Spleen (tissue), 11 donors: ENCODE measurements at regions not wholly inside any gene's neighbourhood (a gene's known extent, or its start where the extent isn't known, plus 50 kb on each side); places are given as distances from the start of the nearest gene placed in this dataset.

Experiments
- DNase-seq: peaks from one replicate; pipeline ENCODE4 v3.0.0-alpha.2; 2020
- H3K27ac ChIP-seq, 8 donors: fragments of 200-600 bp; sonication (generic) in 7 of 8; 1 replicate in 4 of 8; 2 replicates in 4 of 8; pipeline versions ENCODE4 v1.5.0 to v1.8.0; 2016 to 2021; ENCODE audit warnings: inconsistent platforms in 4 of 8, mild to moderate bottlenecking in 4 of 8, moderate library complexity in 1 of 8
- H3K27me3 ChIP-seq, 7 donors: fragments of 200-600 bp; sonication (generic) in 6 of 7; replicated peaks in 1 of 7; 1 replicate in 4 of 7; 2 replicates in 3 of 7; pipeline versions ENCODE4 v1.5.0 to v1.8.0; 2016 to 2021; ENCODE audit warnings: inconsistent platforms in 3 of 7, mild to moderate bottlenecking in 1 of 7
- H3K36me3 ChIP-seq, 6 donors: fragments of 200-600 bp; sonication (generic) in 5 of 6; 1 replicate in 4 of 6; 2 replicates in 2 of 6; pipeline versions ENCODE4 v1.5.0 to v1.8.0; 2016 to 2021; ENCODE audit warnings: inconsistent platforms in 2 of 6
- H3K4me1 ChIP-seq, 6 donors: fragments of 200-600 bp; sonication (generic) in 5 of 6; 1 replicate in 3 of 6; 2 replicates in 3 of 6; pipeline versions ENCODE4 v1.5.0 to v1.8.0; 2016 to 2021; ENCODE audit warnings: inconsistent platforms in 3 of 6
- H3K4me3 ChIP-seq, 8 donors: fragments of 200-600 bp; sonication (generic) in 7 of 8; 1 replicate in 4 of 8; 2 replicates in 4 of 8; pipeline versions ENCODE4 v1.5.0 to v1.8.0; 2016 to 2021; ENCODE audit warnings: inconsistent platforms in 4 of 8, mild to moderate bottlenecking in 4 of 8, moderate library complexity in 2 of 8
- H3K9me3 ChIP-seq, 8 donors: fragments of 200-600 bp; sonication (generic) in 7 of 8; 1 replicate in 4 of 8; 2 replicates in 4 of 8; pipeline versions ENCODE4 v1.5.0 to v1.8.0; 2016 to 2021; ENCODE audit warnings: inconsistent platforms in 4 of 8
- POLR2A ChIP-seq, 3 donors: fragments of 450-650 bp; IDR thresholded peaks; one replicate each; pipeline ENCODE4 v1.5.1; 2017; ENCODE audit warnings: antibody characterized with exemption in 3 of 3, mild to moderate bottlenecking in 1 of 3
- POLR2AphosphoS5 ChIP-seq, 3 donors: sonication (generic); formaldehyde crosslinking; IDR thresholded peaks; one replicate each; pipeline ENCODE4 v1.5.1; 2017; ENCODE audit warnings: antibody characterized with exemption in 3 of 3
- WGBS, 5 donors: extraction: QIAGEN DNeasy Blood & Tissue Kit in 3 of 5; methylation state at CpG; one replicate each; pipeline versions ENCODE4 v1.1.5 to v1.1.7; 2013 to 2018; 5-methylcytosine and 5-hydroxymethylcytosine counted together
- intact Hi-C: fragments of 100-400 bp; cut with DNase I; formaldehyde crosslinking; loops from one replicate; pipeline ENCODE4 v1.15.0; 2023; ENCODE audit warnings: low total_unique reads
- TF ChIP-seq, protein P1 (sequence below), 11 experiments: fragments of 200-600 bp in 7 of 11; fragments of 450-650 bp in 4 of 11; sonication (generic) in 4 of 11; IDR thresholded peaks in 8 of 11; conservative IDR thresholded peaks in 3 of 11; 1 replicate in 7 of 11; 2 replicates in 4 of 11; pipeline versions ENCODE4 v1.4.0 to v1.8.0; 2016 to 2021; ENCODE audit warnings: antibody characterized with exemption in 11 of 11, inconsistent platforms in 4 of 11, mild to moderate bottlenecking in 1 of 11
- donor health status: healthy with polysubstance abuse.
- donor health status: DM: no; HTN: no; CAD: no; lungs with moderate emphysema.
- donor health status: DM: no; HTN: no; CAD: no.
- donor health status: Bipolar disorder and iron deficiency.
- donor health status: healthy.
- donor health status: DM: no; HTN: no; CAD: no.
- donor health status: DM: yes; HTN: yes; CAD: no.

GRCh38 chr2:237244178-237244577 lies 158.5 kb downstream of the COPS8 start:
- intact Hi-C loops: no loop called here
- Histone ChIP-seq H3K27ac (no peak overlapping the region), H3K9me3 (peaks cover 0 to 43% (median 38%) of the 10 kb centered on the region in 8 donors)

GRCh38 chr2:237244976-237245646 lies 159.4 kb downstream of the COPS8 start:
- no peaks in the 10 kb centered on the region for H3K4me1 ChIP-seq
- intact Hi-C loops: no loop called here
- peaks cover 0 to 37% (median 31%) of the 10 kb centered on the region in 8 donors for H3K9me3 ChIP-seq
- peaks cover 0 to 15% (median 0%) of the 10 kb centered on the region in 7 donors for H3K27me3 ChIP-seq
- H3K4me3 ChIP-seq: no peak overlapping the region
- no peaks in the 10 kb centered on the region for H3K36me3 ChIP-seq
- TF ChIP-seq POLR2A (IDR thresholded peaks at IDR 0.05): no peak
- 64 to 84% (median 76%) methylated on average over 3 of the region's 3 CpGs for WGBS, 5 donors
- no peak for DNase-seq
- no peak overlapping the region for H3K27ac ChIP-seq

More at GRCh38 chr2:237244178-237244577, 158.5 kb downstream of the COPS8 start:
- H3K36me3 ChIP-seq: no peaks in the 10 kb centered on the region
- DNase-seq: no peak
- WGBS, 5 donors: 76 to 84% (median 77%) methylated on average over 2 of the region's 2 CpGs
- H3K4me3 ChIP-seq: no peak overlapping the region
- no peaks in the 10 kb centered on the region for H3K4me1 ChIP-seq
- peaks cover 0 to 9% (median 0%) of the 10 kb centered on the region in 7 donors for H3K27me3 ChIP-seq
- TF ChIP-seq, protein P1, sequence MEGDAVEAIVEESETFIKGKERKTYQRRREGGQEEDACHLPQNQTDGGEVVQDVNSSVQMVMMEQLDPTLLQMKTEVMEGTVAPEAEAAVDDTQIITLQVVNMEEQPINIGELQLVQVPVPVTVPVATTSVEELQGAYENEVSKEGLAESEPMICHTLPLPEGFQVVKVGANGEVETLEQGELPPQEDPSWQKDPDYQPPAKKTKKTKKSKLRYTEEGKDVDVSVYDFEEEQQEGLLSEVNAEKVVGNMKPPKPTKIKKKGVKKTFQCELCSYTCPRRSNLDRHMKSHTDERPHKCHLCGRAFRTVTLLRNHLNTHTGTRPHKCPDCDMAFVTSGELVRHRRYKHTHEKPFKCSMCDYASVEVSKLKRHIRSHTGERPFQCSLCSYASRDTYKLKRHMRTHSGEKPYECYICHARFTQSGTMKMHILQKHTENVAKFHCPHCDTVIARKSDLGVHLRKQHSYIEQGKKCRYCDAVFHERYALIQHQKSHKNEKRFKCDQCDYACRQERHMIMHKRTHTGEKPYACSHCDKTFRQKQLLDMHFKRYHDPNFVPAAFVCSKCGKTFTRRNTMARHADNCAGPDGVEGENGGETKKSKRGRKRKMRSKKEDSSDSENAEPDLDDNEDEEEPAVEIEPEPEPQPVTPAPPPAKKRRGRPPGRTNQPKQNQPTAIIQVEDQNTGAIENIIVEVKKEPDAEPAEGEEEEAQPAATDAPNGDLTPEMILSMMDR (IDR thresholded peaks at IDR 0.05 in 8 of 11, conservative IDR thresholded peaks at IDR 0.05 in 3 of 11): no peak
- TF ChIP-seq POLR2AphosphoS5 (IDR thresholded peaks at IDR 0.05) (no peak), POLR2A (IDR thresholded peaks at IDR 0.05) (no peak)

DNA sequence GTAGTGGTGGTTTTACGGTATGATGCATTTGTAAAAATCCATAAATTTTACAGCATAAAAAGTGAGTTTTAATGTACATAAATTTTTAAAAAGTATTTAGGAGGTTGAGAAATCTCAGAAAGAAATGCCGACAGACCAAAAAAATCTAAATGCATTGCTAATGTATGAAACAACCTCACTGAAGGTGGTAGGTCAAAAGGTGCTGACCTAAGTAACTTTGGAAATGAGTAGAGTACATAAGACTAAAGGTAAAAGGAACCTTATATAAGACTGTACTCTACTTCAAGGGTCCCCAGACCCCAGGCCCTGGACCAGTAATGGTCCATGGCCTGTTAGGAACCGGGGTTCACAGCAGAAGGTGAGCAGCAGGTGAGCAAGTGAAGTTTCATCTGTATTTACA lies 163.4 kb downstream of the COL6A3 start:
- no peak for TF ChIP-seq POLR2AphosphoS5 (IDR thresholded peaks at IDR 0.05)
- TF ChIP-seq, protein P1 (IDR thresholded peaks at IDR 0.05 in 8 of 11, conservative IDR thresholded peaks at IDR 0.05 in 3 of 11): no peak
- no peak for TF ChIP-seq POLR2A (IDR thresholded peaks at IDR 0.05)
- peaks cover 0 to 18% (median 0%) of the 10 kb centered on the region in 7 donors for H3K27me3 ChIP-seq
- no peaks in the 10 kb centered on the region for H3K36me3 ChIP-seq
- no peak for DNase-seq
- WGBS, 5 donors: 85 to 93% (median 88%) methylated on average over 3 of the region's 3 CpGs
- no peak overlapping the region for H3K4me3 ChIP-seq
- intact Hi-C loops: no loop called here
- no peak overlapping the region for H3K27ac ChIP-seq
- no peaks in the 10 kb centered on the region for H3K9me3 ChIP-seq
- no peaks in the 10 kb centered on the region for H3K4me1 ChIP-seq

DNA sequence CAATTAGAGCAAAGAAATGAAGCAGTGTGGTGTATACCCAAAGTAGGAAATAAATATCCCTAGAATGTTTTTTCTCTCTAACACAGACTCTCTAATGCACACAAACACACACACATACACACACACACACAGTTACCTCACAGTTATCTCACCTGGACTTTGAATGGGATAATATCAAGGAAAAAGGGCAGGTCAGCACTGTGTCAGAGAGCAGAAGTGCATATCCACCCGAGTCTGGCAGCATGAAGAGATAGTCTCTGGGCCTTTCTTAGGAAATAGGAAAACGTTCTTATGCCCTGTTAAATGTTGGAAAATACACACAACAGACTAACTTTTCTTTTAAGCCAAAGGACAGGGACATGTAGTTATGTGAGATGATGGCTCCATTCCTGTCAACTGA lies 162.0 kb downstream of the COL6A3 start:
- Histone ChIP-seq H3K9me3 (no peaks in the 10 kb centered on the region), H3K4me1 (peaks cover 0 to under 1% (median 0%) of the 10 kb centered on the region in 6 donors), H3K27me3 (peaks cover 0 to 29% (median 0%) of the 10 kb centered on the region in 7 donors), H3K4me3 (no peak overlapping the region), H3K36me3 (no peaks in the 10 kb centered on the region), H3K27ac (no peak overlapping the region)
- intact Hi-C loops: no loop called here
- no peak for DNase-seq
- TF ChIP-seq POLR2AphosphoS5 (IDR thresholded peaks at IDR 0.05) (no peak), POLR2A (IDR thresholded peaks at IDR 0.05) (no peak)
- TF ChIP-seq, protein P1 (IDR thresholded peaks at IDR 0.05 in 8 of 11, conservative IDR thresholded peaks at IDR 0.05 in 3 of 11): no peak
- WGBS, 5 donors: 55 to 76% (median 71%) methylated on average over 2 of the region's 2 CpGs
